ENCODE measurements at regions not wholly inside any gene's neighbourhood (a gene's known extent, or its start where the extent isn't known, plus 50 kb on each side); places are given as distances from the start of the nearest gene placed in this dataset.

DNA sequence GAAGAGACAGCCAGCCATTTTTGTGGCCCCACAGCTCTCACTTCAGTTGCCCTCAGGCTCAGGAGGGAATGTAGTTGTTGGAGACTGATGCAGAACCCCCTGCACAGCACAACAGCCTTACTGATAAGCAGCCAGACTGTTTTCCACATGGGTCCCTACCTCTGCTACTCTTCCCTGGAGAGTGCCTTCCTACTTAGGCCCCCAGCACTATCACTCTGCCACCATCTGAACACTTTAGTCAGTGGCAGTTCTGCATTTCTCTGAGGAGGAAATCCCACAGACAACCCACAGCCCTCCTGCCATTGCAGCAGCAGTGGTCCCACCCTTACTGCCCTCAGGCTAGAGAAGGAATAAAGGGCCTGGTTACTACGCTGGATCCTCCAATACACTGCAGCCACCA lies 61.8 kb upstream of the PTPRD start:
- no peak for FAIRE-seq

DNA sequence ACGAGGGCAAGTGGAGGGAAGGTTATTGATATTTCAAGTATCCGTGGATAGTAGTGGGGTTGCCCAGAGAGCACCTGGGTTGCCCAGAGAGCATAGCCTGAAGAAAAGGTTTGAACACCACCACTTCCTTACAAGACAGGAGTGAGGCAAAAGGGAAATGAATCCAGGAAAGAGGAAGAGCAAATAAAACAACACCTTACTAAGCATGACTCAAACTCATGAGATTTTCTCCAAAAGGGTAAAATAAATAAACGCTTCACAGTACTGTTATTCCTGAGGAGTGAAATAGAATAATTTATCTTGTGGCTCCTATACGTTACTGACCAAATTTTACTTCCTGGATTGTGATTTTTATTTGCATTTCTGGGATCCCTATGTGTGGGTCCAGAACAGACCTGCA lies 65.2 kb upstream of the PTPRD start:
- FAIRE-seq: no peak

DNA sequence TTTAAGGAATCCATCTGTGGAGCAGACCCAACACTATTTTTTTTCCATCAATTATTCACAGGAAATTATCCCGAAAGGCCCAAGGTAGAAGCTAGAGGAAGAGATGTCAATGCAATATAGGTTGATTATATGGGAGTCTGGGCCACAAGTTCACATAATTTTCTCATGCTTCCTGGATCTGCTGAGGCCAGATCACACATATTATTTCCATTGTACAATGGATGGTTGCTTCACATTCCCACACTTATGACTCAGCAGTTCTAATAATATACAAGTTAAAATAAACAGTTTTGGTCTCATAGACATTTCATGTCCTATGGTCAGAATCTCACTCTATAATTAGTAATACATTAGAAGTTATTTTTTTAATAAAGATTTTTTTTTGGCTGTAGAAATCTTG lies 66.0 kb upstream of the PTPRD start:
- FAIRE-seq: no peak

DNA sequence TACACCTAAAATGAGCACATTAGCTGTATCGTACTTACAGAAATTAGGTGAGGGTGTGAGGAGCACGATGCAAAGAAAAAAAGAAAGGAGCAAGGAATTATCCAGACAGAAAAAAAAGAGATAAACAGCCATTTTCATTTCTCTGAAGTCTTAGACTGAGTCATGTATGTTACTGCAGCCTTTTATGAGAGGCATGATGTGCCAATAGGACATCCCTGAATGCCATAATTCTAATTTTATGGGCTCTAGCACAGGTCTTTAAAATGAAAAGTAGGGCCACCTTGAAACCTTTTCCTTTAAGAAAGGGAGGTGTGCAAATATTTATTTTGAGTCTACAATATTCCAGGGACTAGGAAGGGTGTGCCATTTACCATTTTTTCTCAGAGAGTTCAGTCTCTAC lies 74.1 kb upstream of the PTPRD start:
- FAIRE-seq: no peak

DNA sequence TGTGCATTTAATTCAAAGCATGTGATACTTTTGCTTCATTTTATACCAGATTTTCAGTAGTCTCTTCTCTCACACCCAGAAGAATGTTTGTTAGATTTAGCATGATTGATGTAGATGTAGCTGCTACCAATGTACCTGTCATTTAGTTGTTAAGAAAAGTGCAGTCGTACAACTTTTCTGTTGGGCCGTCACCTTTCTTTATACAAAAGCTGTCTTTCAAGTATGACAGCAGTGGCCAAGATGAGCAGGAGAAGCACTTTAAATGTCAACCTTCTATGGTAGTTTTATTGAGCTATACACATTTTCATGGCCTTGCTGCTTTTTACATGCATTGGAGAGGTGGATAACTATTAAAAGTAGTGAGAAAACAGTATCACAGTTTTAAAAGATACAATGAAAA lies 77.7 kb upstream of the PTPRD start:
- FAIRE-seq: no peak

DNA sequence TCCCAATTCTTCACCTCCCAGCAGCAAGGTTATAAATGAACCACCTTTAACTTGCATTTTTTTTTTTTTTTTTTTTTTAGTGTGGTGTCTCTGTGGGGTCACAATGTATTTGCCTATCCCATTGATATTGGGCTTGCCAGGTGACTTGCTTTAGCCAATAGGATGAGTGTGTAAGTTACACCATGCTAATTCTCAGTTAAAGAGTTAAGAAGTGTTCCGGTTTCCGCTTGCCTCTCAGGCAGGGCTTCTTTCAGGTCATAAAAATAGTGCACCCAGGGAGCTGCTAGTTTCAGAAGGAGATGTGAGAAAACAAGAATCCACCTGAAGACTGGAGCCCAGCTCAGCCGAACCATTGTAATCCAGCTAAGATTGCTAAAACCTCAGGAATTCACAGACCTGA lies 84.2 kb upstream of the PTPRD start:
- FAIRE-seq: no peak

DNA sequence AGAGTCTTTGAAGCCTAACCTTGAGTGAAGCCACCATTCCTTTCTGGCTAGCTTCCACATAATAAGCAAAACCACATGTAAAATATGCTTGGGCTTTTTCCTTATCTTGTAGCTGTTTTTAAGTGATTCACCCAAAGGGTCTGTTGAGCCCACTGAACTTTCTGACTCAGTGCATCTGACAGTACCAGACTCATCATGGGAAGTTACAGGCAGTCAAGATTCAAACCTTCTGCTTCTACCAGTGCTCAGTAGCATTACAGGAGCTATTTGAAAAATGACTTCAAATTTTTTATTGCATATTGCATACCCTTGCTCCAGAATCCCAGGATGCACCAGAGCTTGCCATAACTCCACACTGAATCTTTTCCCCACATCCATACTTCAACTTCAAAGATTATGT lies 87.5 kb upstream of the PTPRD start:
- no peak for FAIRE-seq

DNA sequence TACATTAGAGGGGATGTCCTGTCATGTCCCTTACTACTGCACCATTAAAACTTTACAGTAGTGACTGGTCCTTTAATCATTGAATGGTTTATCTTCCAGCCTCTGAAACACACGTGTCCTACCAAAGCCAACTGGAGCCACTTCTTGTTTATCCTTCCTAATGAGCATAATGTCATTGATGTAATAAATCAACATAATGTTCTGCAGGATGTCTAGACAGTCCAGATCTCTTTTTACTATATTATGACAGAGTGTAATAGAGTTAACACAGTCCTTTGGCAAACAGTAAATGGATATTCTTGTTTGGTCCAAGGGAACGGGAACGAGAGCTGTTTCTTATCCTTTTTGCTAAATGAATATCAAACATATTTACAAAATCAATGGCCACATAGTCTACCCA lies 88.1 kb upstream of the PTPRD start:
- FAIRE-seq: no peak

DNA sequence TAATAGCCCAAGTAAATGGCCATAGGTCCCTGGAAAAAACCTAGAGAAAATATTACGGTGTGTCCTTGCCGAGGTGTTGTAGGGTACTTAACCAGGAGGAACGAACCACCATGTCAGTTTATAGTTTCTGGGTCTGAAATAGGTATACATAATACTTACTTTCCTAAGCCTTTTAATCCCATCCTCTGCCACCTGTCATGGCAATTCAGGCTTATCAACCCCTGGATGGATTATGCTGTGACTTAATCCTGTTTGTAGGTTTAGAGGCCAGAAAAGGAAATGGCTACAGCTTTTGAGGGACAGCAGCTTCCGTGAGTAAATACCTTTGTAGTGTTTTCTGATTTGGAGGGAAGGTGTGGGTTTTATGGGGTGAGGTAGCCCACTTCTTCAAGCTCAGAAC lies 89.1 kb upstream of the PTPRD start:
- no peak for FAIRE-seq

DNA sequence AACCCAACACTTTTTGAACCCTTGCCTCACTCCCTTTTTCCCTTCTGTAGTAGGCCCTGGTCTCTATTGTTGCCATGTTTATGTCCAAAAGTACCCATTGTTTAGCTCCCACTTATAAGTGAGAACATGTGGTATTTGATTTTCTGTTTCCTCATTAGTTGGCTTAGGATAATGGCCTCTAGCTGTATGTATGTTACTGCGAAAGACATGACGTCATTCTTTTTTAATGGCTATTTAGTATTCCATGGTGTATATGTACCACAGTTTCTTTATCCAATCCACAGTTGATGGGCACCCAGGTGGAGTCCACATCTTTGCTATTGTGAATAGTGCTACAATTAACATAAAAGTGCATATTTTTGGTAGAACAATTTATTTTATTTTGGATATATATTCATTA lies 90.3 kb upstream of the PTPRD start:
- no peak for FAIRE-seq

DNA sequence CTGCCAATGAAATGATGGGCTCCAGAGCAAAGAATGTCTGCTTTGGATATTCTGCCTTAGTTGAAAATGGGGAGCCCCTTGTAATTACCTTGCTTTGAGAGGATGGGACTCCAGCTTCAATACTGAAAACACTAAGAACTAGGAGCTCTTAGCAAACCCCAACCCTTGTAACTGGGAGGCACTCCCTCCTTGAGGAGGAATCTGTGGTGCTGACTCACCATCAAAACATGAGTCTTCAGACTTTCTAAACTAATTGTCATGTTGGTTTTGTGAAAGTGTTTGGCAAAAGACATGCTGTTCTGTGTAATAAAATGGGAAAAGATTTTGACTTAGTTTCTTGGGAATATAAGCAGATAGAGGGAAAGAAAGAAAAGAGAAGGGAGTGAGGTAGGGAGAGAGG lies 91.9 kb upstream of the PTPRD start:
- FAIRE-seq: no peak

DNA sequence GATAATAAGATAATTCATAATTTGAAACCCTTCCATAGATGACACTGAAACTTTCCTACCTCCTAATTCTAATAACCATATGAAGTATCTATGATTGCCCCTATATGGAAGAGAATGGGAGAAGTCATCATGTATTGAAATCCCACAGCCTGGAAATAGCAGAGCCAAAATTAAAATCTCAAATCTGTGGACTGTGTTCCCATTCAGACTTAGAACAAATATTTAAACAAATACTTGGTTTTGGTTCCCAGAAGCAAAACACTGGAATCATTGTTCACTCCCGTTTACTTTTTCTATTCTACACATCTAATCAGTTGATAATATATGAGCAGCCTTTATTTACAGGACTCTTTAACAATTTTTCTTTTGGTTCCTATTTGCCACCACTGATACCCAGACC lies 92.6 kb upstream of the PTPRD start:
- FAIRE-seq: no peak

DNA sequence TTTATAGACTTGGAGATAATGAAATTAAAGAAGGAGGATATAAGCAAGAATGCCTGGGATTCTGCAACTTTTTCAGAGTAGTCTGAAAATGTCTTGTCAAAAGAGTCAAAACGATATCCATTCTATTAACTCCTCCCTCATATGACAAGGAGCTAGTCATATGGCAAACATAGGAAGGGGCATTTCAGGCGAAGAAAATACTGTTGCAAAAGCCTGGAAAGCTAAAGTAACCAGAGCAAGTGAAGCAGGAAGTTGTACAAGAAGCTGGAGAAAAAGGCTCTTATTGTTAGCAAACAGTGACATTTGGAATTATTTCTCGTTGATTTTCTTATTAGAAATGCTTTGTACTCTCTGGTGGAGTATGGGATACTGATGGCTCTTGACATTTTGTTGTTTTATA lies 94.0 kb upstream of the PTPRD start:
- no peak for FAIRE-seq

DNA sequence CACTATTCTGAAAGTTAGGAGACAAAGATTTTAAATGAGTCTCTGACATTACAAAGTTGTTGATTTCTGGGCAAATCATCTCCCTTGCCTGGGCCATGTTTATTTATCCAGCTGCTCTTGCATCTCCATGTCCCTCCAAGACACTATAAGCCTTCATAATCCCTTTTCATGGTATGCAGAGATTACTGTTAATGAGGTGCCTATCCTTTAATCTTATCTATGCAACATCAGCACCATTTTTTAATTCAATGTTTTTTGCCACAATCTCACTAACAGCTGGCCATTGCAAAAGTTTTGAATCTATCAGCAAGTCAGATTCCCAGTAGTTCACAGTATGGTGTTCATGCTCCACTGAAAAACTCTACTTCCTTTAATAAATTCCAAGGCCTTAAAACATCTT lies 108.5 kb upstream of the PTPRD start:
- no peak for FAIRE-seq

DNA sequence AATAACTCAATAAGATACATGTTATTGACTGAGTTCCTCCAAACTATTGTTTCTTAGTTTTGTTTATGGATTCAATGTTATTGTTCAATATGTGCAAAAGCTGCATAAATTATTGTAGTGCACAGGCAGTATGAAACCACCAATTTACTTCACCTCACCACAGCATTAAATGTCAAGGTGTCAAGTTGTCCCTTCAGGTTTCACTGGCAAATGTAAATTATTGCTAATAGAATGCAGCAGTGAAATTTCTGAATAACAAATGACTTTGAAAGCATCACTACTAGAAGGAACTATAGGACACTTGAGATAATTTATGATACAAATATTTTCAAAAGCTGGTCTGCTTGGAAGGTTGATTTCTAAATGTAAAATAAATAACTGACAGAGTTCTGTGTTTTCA lies 116.4 kb upstream of the PTPRD start:
- no peak for FAIRE-seq

DNA sequence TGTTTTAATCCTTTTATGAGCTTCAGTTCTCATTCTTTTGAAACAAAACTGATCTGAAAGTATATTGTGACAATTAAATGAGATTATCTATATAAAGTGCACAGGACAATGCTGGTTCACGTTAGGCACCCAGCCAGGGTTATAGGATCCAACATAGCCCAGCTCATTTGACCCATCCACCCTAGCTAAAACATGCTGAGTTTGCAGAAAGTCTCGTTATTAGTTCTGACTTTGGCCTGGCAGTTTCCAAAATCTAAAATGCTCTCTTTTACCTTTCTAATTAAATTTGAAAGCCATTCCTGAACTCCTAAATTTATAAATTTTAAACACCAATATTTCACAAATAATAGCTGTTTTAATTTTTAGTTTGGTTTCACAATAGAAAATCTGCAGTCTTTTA lies 131.9 kb upstream of the PTPRD start:
- FAIRE-seq: no peak

DNA sequence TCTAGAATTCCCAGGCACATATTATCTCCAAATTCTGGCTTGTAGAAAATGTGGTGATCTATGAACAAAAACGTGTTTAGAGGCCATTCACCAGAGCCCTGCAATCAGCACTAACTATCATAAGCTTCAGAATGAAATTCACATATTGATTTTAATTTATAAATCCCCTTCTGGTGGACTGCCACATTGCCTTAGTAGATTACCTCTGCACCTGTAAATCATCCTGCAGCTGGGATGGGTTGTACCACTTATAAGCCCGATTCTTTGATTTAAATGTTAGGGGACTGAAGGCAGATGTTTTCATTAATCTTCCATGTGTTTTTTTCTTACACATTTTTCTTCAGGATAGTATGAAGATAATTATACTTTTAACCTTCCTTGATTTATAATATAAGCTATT lies 140.7 kb upstream of the PTPRD start:
- no peak for FAIRE-seq

DNA sequence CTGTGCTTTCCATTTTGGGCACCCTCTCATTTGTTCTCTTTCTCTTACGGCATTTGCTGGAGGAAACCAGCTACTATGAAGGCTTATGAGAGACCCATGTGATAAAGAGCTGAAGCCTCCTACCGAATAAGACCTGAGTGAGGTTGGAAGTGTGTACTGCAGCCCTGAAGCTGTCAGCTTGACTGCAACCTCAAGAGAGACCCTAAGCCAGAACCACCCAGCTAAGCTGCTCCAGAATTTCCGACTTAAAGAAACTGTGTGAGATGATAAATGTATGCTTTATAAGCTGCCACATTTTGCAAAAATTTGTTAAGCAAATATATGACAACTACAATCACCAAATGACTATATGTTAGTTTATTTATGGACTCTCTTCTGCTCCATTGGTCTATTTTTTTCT lies 151.7 kb upstream of the PTPRD start:
- FAIRE-seq: no peak

DNA sequence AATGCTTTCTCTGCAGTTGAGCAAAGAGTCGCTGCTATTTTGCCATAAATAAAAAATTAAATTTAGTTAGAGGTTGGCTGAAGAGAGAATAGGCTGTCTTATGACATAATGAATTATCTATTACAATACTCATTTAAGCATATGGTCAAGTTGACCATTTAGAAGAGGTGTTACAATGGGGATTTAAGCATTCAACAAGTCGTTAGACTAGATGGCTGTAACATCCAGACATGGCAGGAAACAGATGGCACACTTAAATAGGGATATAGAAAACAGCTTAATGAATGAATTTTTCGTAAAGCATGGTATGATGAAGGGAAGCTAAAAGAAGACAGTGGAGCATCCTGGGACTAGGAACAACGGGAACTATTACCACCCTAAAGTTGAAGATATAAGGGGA lies 160.3 kb upstream of the PTPRD start:
- FAIRE-seq: no peak

DNA sequence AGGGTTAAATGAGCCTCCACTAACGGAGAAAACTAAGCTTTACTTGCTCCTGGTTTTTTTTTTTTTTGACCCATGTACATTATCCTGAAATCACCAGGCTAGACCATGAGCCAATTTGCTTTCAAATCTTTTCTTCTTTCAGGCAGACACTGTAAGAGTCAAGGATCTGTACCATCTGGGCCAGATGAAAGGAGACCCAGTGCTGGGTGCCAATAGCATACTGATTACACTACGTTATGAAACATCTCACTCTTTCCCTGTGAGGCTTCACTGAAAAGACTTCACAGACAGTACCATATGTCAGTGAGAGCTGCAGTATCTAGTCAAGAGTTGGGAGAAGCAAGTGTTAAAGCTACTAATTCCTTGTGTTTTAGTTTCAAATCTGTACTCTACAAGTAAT lies 161.2 kb upstream of the PTPRD start:
- FAIRE-seq: no peak

DNA sequence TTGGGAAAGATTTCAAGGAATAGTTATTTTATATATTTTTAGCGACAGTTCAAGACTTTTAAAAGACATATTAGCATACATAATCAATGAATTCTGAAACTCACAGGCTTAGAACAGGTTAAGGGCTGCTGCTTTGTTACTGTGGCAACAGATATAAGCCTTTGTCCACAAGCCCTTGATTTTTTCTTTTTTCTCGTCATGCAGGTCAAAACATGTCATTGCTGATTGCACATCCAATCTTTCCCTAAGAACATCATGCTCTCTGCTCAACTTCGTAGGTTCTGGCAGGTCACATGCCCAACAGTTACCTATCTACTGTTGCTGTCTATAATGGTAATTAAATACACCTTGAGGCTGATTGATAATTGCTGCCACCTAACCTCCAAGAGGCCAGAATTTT lies 172.5 kb upstream of the PTPRD start:
- no peak for FAIRE-seq

DNA sequence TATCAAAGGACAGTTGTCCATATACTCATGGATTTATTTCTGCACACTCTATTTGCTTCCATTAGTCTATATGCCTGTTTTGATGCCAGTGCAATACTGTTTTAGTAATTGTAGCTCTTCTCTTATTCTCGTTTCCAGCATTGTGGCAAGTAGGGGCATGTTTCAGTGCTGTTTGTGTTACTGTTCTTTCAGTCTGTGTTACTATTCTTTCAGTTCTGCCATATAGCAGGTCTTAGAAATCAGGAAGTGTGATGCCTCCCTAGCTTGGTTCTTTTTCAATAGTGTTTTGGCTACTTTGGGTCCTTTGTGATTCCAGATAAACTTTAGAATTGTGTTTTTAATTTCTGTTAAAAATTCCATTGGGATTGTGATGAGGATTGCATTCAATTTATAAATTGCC lies 180.5 kb upstream of the PTPRD start:
- no peak for FAIRE-seq

DNA sequence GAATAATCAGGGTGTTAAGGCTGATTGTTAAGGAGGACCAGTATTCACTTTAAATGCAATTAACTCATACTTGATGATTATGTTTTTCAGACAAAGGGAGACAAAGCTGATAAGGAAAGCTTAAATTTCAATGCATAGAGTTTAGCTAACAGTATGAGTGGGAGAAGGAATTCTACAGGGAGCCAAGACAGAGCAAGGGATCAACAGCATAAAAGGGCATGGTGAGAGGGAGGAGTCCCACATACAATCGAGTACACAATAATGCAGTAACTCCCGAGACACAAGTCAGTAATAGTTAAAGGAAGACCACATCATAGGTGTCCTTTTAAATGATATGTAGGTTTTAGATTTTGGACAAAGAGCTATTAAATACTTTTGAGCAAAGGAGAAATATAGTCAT lies 191.7 kb upstream of the PTPRD start:
- no peak for FAIRE-seq

DNA sequence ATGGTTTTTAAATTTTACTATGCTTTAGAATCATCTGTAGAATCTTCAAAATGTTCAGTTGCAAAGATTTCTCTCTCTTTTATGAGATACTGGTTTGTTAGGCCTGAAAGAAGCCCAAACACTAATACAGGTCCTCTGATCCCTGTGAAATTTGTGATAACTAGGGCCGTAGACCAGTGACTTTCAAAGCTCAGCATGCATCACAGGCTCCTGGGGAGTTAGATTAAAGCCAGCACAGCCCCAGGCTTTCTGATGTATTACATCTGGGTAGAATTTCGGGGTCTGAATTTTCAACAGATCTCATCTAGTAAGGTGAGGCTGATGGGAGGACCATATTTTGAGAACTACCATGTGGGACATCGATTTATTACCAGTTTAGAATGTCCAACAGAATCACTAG lies 194.1 kb upstream of the PTPRD start:
- FAIRE-seq: no peak

DNA sequence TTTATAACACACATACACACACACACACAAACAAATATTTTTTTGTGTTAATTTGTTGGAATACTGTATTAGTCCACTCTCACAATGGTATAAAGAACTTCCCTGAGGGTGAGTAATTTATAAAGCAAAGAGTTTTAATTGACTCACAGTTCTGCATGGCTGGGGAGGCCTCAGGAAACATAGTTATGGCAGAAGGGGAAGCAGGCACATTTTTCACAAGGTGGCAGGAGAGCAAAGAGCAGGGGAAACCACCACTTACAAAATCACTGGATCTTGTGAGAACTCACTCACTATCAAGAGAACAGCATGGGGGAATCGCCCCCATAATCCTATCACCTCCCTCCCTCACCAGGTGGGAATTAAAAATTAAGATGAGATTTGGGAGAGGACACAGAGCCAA lies 205.4 kb upstream of the PTPRD start:
- FAIRE-seq: no peak

DNA sequence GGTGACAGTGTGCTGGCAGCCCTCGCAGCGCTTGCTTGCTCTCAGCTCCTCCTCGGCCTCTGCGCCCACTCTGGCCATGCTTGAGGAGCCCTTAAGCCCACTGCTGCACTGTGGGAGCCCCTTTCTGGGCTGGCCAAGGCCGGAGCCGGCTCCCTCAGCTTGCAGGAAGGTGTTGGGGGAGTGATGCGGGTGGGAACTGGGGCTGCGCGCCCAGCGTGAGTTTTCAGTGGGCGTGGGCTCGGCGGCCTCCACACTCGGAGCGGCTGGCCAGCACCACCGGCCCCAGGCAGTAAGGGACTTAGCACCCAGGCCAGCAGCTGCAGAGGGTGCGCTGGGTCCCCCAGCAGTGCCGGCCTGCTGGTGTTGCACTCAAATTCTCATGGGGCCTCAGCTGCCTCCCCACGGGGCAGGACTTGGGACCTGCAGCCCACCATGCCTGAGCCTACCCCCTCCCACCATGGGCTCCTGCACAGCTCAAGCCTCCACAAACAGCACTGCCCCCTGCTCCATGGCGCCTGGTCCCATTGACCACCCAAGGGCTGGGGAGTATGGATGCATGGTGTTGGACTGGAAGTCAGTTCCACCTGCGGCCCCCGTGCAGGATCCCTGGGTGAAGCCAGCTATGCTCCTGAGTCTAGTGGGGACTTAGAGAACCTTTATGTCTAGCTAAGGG lies 223.1 kb upstream of the PTPRD start:
- FAIRE-seq: no peak
